WI38 (cell line): ENCODE measurements at regions not wholly inside any gene's neighbourhood (a gene's known extent, or its start where the extent isn't known, plus 50 kb on each side); places are given as distances from the start of the nearest gene placed in this dataset.

Experiments used
- H3K4me3 ChIP-seq: 2 replicates; pipeline ENCODE4 v1.5.1; 2011; ENCODE audit warnings: low read depth, mild to moderate bottlenecking, control low read depth, low read length
- TF ChIP-seq, protein P1 (sequence below): IDR thresholded peaks from 2 replicates; pipeline ENCODE4 v1.5.1; 2012; ENCODE audit warnings: low read depth, mild to moderate bottlenecking, control low read depth, low read length

DNA sequence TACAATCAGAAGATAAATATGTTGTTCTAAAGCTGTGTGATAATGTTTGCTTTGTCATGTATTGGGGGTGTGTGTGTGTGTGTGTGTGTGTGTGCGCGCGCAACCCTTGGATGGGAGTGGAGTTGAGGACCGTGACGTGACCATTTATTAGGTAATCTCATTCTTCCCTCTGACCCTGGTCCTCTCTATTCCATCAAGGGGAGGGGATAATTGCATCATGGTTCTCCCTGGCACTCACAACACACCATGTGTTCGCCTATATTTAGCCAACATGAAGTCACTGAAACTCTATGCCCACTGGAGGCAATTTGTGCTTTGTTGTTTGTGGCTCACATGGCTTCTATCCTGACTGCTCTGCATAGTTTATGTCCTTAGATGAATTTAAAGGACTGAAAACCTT lies 79.8 kb upstream of the LRPPRC start:
- TF ChIP-seq, protein P1, sequence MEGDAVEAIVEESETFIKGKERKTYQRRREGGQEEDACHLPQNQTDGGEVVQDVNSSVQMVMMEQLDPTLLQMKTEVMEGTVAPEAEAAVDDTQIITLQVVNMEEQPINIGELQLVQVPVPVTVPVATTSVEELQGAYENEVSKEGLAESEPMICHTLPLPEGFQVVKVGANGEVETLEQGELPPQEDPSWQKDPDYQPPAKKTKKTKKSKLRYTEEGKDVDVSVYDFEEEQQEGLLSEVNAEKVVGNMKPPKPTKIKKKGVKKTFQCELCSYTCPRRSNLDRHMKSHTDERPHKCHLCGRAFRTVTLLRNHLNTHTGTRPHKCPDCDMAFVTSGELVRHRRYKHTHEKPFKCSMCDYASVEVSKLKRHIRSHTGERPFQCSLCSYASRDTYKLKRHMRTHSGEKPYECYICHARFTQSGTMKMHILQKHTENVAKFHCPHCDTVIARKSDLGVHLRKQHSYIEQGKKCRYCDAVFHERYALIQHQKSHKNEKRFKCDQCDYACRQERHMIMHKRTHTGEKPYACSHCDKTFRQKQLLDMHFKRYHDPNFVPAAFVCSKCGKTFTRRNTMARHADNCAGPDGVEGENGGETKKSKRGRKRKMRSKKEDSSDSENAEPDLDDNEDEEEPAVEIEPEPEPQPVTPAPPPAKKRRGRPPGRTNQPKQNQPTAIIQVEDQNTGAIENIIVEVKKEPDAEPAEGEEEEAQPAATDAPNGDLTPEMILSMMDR: no peak
- H3K4me3 ChIP-seq: no peak overlapping the region

DNA sequence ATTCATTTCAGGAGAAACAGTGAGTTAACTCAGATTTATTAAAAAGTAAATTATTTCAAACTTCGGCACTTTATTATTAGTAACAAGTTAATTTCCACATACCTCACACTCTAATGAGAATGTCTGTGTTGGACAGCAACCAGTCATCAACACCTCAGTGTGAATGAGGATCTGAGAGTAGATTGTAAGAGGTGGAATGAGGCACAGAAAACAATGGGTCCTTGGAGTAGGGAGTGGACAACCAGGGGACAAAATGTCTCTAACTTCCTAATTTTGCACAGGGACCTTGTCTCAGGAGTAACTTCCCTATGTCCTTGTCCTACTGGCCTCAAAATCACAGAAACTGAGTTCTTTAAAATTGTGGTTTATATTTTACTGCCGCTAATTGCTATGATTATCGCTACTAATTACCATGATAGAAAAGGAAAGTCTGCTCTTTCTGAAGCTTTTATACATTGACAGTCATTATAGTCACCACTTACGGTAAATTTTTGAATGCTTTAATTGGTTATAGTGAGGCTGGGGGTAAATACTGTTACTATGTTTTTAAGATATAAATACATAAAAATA lies 82.2 kb upstream of the LRPPRC start:
- TF ChIP-seq, protein P1: no peak

DNA sequence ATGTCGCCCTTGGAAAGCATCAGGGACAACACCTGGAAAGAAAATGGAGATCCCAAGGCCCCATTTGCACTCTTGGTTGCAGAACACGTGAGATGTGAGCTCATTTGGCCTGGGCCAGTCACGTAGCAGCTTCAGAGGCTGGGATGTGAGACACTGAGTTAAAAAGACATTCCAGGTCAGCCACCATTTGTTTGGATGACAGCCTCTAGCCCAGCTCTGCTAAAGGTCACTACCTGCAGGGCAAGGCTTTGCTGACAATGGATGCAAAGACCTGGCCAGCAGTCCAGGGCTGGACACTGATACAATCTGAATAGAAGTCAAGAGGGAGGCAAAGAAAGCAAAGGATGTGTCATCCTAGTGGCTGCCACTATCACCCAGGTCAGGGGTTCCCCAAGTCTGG lies 83.9 kb upstream of the LRPPRC start:
- no peak overlapping the region for H3K4me3 ChIP-seq
- TF ChIP-seq, protein P1: no peak

More for the DNA sequence above, 82.2 kb upstream of the LRPPRC start:
- no peak overlapping the region for H3K4me3 ChIP-seq

DNA sequence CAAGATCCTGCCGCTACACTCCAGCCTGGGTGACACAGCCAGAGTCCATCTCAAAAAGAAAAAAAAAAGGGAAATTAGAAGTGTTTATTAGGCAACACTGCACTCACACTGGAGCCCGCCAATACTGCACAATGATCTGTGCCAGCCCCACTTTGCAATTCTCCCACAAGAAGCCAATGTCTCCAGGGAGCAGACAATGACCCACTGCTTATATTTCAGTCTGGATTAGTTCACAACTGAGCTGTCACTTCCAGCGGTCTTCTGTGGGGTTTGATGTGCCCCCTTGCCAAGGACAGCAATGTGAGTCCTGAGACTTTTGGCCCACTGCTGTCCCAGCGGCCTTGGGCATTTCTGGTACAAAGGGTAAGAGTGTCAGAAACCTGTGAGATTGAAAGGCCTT lies 85.6 kb upstream of the PPM1B start:
- H3K4me3 ChIP-seq: no peak overlapping the region
- TF ChIP-seq, protein P1: no peak

DNA sequence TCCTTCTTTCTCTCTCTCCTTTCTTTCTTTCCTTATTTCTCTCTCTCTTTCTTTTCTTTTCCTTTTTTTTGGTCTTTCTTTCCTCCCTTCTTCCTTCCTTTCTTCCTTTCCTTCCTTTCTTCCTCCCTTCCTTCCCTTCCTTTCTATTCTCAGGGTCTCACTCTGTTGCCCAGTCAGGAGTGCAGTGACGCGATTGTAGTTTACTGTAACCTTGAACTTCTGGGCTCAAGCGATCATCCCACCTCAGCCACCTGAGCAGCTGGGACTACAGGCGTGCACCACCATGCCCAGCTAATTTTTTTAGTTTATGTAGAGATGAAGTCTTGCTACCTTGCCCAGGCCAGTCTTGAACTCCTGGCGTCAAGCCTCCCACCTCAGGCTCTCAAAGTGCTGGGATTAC lies 83.8 kb upstream of the PPM1B start:
- no peak overlapping the region for H3K4me3 ChIP-seq
- TF ChIP-seq, protein P1: no peak

DNA sequence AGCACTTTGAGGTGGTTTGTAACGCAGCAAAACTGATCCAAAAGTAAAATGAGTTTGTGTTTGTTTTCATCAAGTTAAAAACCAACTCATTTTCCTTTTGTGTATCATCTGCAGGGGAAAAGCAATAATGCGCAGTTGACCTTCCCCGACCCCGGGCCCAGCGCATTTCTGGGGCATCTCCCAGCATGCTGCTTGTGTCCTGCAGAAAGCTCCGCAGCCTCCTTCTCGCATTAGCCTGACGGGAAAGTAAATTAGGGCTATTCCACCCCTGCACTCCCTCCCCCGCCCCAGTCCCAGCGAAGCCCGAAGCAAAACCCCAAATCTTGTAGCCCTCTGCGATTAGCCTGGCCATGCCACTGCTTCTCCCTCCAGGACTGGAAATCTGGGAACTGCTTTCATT lies 82.0 kb upstream of the PPM1B start:
- peak overlapping the region; percentile 48 for H3K4me3 ChIP-seq
- TF ChIP-seq, protein P1: no peak

DNA sequence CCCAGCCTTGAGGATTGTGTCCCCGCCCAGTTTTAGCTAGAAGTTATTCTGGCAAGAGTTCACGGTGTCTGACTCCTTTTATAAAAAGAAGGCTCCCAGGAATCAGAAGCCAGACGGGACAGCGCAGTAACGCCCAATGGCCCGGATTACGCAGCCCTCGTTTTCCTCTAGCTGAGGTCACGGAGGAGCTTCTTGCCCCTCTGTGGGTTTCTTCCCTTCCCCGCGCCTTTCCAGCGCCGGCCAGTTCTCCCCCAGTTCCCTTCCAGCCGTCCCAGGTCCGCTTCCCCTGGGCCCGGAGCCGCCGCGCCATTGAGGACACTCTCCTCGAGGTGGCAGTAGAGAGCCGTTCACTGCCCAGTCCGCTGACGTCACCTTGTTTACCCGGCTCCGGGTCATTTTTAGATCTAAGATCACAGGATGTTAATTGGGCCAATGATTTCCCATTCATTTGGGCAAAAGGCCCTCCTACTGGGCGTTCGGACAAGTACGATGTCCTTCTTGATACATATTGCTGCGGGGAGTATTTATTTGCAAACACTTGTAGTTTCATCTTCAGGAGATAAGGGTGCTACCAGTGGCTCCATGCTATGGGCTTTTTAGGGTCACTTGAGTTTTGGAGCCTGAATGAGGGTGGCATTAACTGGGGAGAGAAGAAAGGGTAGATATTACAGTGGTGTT lies 81.5 kb upstream of the PPM1B start:
- peak overlapping the region; percentile 48 for H3K4me3 ChIP-seq
- TF ChIP-seq, protein P1: peak; percentile 91
